ENCODE measurements at regions not wholly inside any gene's neighbourhood (a gene's known extent, or its start where the extent isn't known, plus 50 kb on each side); places are given as distances from the start of the nearest gene placed in this dataset.

- H3K4me3 ChIP-seq (IDR thresholded peaks at IDR 0.05; ENCODE audit: insufficient read depth, low read depth, low read length), result no peak overlapping the region
- H3K9ac ChIP-seq, result no peak overlapping the region
- no peaks in the 10 kb centered on the region for H3K27me3 ChIP-seq (ENCODE audit: insufficient read depth, low read depth)
- H3K79me2 ChIP-seq (ENCODE audit: insufficient read depth, low read depth), result no peaks in the 10 kb centered on the region
- H3K27ac ChIP-seq, result no peak overlapping the region
- no peaks in the 10 kb centered on the region for H3K36me3 ChIP-seq (ENCODE audit: insufficient read depth)
- no peaks in the 10 kb centered on the region for H4K20me1 ChIP-seq (ENCODE audit: insufficient read depth)
- no peaks in the 10 kb centered on the region for H3K4me1 ChIP-seq (ENCODE audit: low read depth, poor library complexity, severe bottlenecking)
- no peak overlapping the region for H3K4me2 ChIP-seq
- H2AFZ ChIP-seq (ENCODE audit: low read depth), result no peak overlapping the region
- no peak for TF ChIP-seq CTCF (conservative IDR thresholded peaks at IDR 0.05; ENCODE audit: low read depth, low read length)
These were observed 56.8 kb downstream of the KLF12 start for GRCh38 chr13:74077375-74077774.

- no peak overlapping the region for H3K4me3 ChIP-seq (IDR thresholded peaks at IDR 0.05; ENCODE audit: insufficient read depth, low read depth, low read length)
- no peak overlapping the region for H3K9ac ChIP-seq
- H3K27me3 ChIP-seq (ENCODE audit: insufficient read depth, low read depth), result no peaks in the 10 kb centered on the region
- no peaks in the 10 kb centered on the region for H3K36me3 ChIP-seq (ENCODE audit: insufficient read depth)
- no peaks in the 10 kb centered on the region for H4K20me1 ChIP-seq (ENCODE audit: insufficient read depth)
- TF ChIP-seq CTCF (conservative IDR thresholded peaks at IDR 0.05; ENCODE audit: low read depth, low read length), result no peak
- H3K4me2 ChIP-seq, result no peak overlapping the region
- H3K4me1 ChIP-seq (ENCODE audit: low read depth, poor library complexity, severe bottlenecking), result no peaks in the 10 kb centered on the region
- H3K79me2 ChIP-seq (ENCODE audit: insufficient read depth, low read depth), result no peaks in the 10 kb centered on the region
- H2AFZ ChIP-seq (ENCODE audit: low read depth), result no peak overlapping the region
- H3K27ac ChIP-seq, result no peak overlapping the region
These were observed 59.5 kb downstream of the KLF12 start for GRCh38 chr13:74074723-74075122.

- Histone ChIP-seq H3K9ac (no peak overlapping the region), H4K20me1 (ENCODE audit: insufficient read depth) (no peaks in the 10 kb centered on the region), H3K36me3 (ENCODE audit: insufficient read depth) (no peaks in the 10 kb centered on the region), H3K27ac (no peak overlapping the region), H3K79me2 (ENCODE audit: insufficient read depth, low read depth) (no peaks in the 10 kb centered on the region), H2AFZ (ENCODE audit: low read depth) (no peak overlapping the region), H3K27me3 (ENCODE audit: insufficient read depth, low read depth) (no peaks in the 10 kb centered on the region), H3K4me3 (IDR thresholded peaks at IDR 0.05; ENCODE audit: insufficient read depth, low read depth, low read length) (no peak overlapping the region), H3K4me1 (ENCODE audit: low read depth, poor library complexity, severe bottlenecking) (no peaks in the 10 kb centered on the region), H3K4me2 (no peak overlapping the region)
- TF ChIP-seq CTCF (conservative IDR thresholded peaks at IDR 0.05; ENCODE audit: low read depth, low read length), result no peak
These were observed 60.9 kb downstream of the KLF12 start for GRCh38 chr13:74073274-74073673.

- H3K36me3 ChIP-seq (ENCODE audit: insufficient read depth), result no peaks in the 10 kb centered on the region
- H3K4me1 ChIP-seq (ENCODE audit: low read depth, poor library complexity, severe bottlenecking), result no peaks in the 10 kb centered on the region
- H3K4me2 ChIP-seq, result no peak overlapping the region
- no peaks in the 10 kb centered on the region for H3K79me2 ChIP-seq (ENCODE audit: insufficient read depth, low read depth)
- no peak overlapping the region for H3K27ac ChIP-seq
- no peak for TF ChIP-seq CTCF (conservative IDR thresholded peaks at IDR 0.05; ENCODE audit: low read depth, low read length)
- H4K20me1 ChIP-seq (ENCODE audit: insufficient read depth), result no peaks in the 10 kb centered on the region
- no peak overlapping the region for H3K4me3 ChIP-seq (IDR thresholded peaks at IDR 0.05; ENCODE audit: insufficient read depth, low read depth, low read length)
- no peaks in the 10 kb centered on the region for H3K27me3 ChIP-seq (ENCODE audit: insufficient read depth, low read depth)
- H2AFZ ChIP-seq (ENCODE audit: low read depth), result no peak overlapping the region
- H3K9ac ChIP-seq, result no peak overlapping the region
These were observed 63.7 kb downstream of the KLF12 start for GRCh38 chr13:74070513-74070912.

GRCh38 chr13:74070065-74070464 is 64.1 kb downstream of the KLF12 start:
- H3K4me1 ChIP-seq (ENCODE audit: low read depth, poor library complexity, severe bottlenecking), result no peaks in the 10 kb centered on the region

More at GRCh38 chr13:74070065-74070464, 64.1 kb downstream of the KLF12 start:
- no peak overlapping the region for H3K9ac ChIP-seq
- H3K4me2 ChIP-seq, result no peak overlapping the region
- no peaks in the 10 kb centered on the region for H3K27me3 ChIP-seq (ENCODE audit: insufficient read depth, low read depth)
- no peaks in the 10 kb centered on the region for H3K79me2 ChIP-seq (ENCODE audit: insufficient read depth, low read depth)
- no peak overlapping the region for H3K27ac ChIP-seq
- H3K36me3 ChIP-seq (ENCODE audit: insufficient read depth), result no peaks in the 10 kb centered on the region
- TF ChIP-seq CTCF (conservative IDR thresholded peaks at IDR 0.05; ENCODE audit: low read depth, low read length), result no peak
- H3K4me3 ChIP-seq (IDR thresholded peaks at IDR 0.05; ENCODE audit: insufficient read depth, low read depth, low read length), result no peak overlapping the region
- H2AFZ ChIP-seq (ENCODE audit: low read depth), result no peak overlapping the region
- no peaks in the 10 kb centered on the region for H4K20me1 ChIP-seq (ENCODE audit: insufficient read depth)
